ENCODE measurements at regions not wholly inside any gene's neighbourhood (a gene's known extent, or its start where the extent isn't known, plus 50 kb on each side); places are given as distances from the start of the nearest gene placed in this dataset.
"Not testable (repeated sequence)": the region's sequence is repeated elsewhere in the genome, so short reads cannot be mapped to it uniquely, and the experiment has no call there.

DNA sequence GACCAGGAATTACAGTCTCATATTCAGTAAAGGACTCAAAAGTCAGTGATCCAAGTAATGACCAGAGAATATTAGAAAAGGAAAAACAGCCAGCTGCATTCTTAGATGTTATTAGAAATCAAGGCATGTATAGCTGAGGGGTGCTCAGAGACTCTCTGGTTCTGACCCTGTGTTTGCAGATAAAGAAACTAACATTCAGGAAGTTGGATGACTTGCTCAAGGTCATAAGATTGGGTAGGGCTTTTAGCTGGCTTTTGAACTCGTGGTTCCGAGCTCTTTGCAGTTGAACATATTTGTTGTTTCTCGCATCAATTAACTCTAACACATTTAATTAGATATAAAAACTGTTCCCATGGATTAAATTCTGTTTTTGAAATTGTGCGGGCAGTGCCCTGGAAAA is 62.5 kb upstream of the ENPP6 start:
- no peak for DNase-seq

DNA sequence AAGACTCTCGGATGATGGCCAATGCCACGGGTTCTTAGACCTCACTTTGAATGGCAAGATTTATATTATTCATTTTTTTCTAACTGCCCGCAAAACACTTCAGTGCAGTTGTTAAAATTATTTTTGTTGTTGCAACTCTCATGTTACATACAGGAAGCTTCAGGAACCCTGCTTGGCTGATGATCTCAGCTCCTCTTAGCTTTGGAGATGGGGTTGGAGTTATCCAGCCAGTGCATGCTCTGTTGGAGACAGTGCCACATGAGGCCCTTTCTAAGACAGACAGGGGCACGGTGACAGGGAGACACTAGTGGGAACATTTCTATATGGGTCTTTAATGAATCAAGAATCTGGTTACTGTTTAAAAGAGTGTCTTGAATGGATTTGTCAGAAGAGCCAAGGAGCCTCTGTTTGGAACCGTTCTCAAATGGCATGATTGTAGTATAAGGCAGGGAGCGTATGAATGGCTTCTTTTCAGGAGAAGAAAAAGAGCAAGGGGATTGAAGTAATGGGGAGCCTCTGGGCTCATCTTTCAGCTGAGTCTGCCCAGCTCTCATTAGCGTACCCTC is 61.9 kb upstream of the ENPP6 start:
- no peak for DNase-seq

- not testable (repeated sequence) for DNase-seq
Observed at GRCh38 chr4:184277769-184278168, 60.1 kb upstream of the ENPP6 start.

GRCh38 chr4:184277010-184277409 is 59.3 kb upstream of the ENPP6 start:
- not testable (repeated sequence) for DNase-seq

GRCh38 chr4:184276346-184276745 is 58.7 kb upstream of the ENPP6 start:
- not testable (repeated sequence) for DNase-seq

GRCh38 chr4:184275766-184276165 is 58.1 kb upstream of the ENPP6 start:
- no peak for DNase-seq

GRCh38 chr4:184274286-184274951 is 56.7 kb upstream of the ENPP6 start:
- no peak for DNase-seq

GRCh38 chr4:184273166-184274147 is 55.8 kb upstream of the ENPP6 start:
- no peak for DNase-seq

DNA sequence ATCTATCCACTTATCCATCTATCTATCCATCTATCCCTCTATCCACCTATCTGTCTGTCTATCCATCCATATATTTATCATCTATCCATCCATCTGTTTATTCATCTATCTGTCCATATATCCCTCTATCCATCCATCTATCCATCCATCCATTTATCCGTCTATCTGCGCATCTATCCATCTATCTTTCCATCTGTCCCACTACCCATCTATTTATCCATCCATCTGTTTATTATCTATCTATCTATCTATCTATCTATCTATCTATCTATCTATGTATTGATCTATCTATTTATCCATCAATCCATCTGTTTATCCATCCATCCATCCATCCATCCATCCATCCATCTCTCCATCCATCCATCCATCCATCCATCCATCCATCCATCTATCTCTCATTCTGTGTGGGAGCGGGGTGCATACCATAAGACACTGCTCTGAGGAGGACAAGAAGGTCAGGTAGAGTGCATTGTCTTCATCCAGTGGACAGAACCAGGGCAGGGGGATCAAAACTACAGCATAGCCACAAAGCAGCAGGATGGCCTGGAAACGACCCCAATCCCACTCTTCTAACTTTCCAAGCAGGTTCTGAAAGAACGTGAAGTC is 53.2 kb upstream of the ENPP6 start:
- no peak for DNase-seq

- DNase-seq = no peak
Observed at GRCh38 chr4:184269879-184270430, 52.3 kb upstream of the ENPP6 start.

- no peak for DNase-seq
Observed at GRCh38 chr4:184268584-184269160, 51.0 kb upstream of the ENPP6 start.

- DNase-seq = peak; percentile 80 to 82
Observed at GRCh38 chr4:184267673-184268583, 50.3 kb upstream of the ENPP6 start.

Measured in CD4-positive, alpha-beta T cell treated with Interleukin-1 beta for 1 hour (primary cell).